HG02973 (cell line): ENCODE measurements at regions not wholly inside any gene's neighbourhood (a gene's known extent, or its start where the extent isn't known, plus 50 kb on each side); places are given as distances from the start of the nearest gene placed in this dataset.
A peak's percentile ranks its signal among the peaks of the same experiment; 100 is the strongest.
"Not testable (repeated sequence)": the region's sequence is repeated elsewhere in the genome, so short reads cannot be mapped to it uniquely, and the experiment has no call there.

Experiments
- ATAC-seq: cut with Tn5 transposase; IDR thresholded peaks from one replicate; pipeline ENCODE4 v1.9.1; 2021; ENCODE audit warnings: moderate library complexity; ENCODE audit not compliant: unreplicated experiment

DNA sequence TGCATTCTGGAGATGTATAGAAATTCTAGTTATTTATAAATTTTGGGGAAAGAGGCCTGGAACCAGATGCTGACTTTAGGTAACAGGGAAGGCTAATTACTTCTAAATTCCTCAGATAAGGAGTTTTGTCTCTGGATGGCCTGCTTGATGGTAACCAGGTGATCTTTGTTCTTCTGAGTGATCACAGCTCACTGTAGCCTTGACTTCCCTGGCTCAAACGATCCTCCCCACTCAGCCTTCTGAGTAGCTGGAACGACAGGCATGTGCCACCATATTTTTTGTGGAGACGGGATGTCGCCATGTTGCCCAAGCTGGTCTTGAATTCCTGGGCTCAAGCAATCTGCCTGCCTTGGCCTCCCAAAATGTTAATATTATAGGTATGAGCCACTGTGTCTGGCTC is 54.4 kb upstream of the MSH6 start:
- ATAC-seq: no peak

DNA sequence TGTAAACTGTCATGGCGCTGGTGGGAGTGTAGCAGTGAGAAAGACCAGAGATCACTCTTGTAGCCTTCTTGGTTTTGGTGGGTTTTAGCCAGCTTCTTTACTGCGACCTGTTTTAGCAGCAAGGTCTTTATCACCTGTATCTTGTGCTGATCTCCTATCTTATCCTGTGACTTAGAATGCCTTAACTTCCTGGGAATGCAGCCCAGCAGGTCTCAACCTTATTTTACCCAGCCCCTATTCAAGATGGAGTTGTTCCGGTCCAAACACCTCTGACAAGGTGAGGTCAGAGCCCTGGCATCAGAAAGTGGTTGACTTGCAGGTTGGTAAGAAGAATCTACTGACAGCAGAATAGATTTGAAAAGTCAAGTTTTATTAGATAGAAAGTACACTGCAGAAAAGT is 55.0 kb upstream of the MSH6 start:
- ATAC-seq: no peak

DNA sequence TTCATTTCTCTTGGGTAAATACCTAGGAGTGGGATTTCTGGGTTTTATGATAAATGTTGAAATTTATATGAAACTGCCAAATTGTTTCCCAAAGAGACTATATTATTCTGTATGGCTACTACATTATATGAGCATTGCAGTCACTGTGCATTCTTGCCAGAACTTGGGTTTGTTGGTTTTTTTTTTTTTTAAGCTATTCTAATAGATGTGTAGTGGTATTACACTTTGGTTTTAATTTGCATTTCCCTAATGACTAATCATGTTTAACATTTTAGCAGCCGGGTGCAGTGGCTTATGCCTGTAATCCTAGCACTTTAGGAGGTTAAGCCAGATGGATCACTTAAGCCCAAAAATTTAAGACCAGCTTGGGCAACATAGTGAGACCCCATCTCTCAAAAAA is 56.0 kb upstream of the MSH6 start:
- not testable (repeated sequence) for ATAC-seq

DNA sequence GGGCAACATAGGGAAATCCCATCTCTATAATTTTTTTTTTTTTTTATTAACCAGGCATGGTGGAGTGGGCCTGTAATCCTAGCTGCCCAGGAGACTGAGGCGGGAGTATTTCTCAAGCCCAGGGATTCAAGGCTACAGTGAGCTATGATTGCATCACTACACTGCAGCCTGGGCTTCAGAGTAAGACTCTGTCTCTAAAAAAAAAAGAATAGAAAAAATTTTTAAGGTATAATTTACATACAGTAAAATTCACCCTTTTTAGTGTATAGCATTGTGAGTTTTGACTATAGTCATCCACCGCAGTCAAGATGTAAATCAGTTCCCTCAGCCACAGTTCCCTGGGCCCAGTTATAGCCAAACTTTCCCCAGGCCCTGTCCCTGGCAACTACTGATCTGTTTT is 57.1 kb upstream of the MSH6 start:
- no peak for ATAC-seq

DNA sequence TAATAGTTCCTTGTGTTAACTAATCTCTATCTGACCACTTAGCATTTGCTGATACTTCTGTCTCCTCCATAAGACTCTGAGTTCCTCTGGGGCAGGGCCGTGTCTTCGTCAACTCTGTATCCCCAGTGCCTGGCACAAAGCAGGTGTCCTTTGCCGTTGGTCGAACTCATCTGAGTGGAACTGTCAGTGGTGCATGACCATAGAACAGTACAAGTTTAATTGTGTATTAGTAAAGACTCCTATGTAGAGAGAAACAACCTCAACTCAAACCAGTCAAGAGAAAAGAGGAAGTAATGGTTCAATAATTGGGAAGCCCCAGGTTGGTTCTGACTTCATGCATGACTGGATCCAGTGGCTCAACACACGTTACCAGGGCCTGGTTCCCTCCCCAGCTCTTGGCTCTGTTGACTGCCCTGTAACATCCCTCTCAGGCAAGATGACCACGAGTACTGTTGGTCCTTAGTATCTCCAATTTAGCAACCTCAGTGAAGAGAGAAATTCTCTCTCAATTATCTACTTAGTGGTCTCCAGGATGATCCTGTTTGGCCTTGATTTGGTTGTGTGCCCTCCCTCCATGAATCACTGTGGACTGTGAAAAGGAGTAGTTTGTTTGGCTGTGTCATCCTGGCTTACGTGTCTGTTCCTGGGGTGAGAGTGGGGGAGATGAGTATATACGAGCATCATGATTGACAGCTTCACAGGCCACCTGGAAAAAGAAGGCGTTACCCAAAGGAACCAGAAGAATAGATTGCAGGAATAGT is 58.5 kb upstream of the MSH6 start:
- peak; percentile 86 for ATAC-seq

DNA sequence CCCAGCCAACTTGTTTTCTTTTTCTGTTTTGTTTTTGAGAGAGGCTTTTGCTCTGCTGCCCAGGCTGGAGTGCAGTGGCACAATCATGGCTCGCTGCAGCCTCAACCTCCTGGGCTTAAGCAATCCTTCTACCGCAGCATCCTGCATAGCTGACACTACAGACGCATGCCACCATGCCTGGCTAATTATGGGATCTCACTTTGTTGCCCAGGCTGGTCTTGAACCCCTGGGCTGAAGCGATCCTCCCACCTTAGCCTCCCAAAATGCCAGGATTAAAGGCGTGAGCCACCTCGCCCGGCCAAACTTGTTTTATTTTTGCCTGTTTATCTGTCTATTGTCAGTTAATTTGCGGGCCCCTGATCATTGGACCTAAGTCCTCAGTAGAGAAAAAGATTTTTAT is 61.6 kb upstream of the MSH6 start:
- ATAC-seq: no peak

DNA sequence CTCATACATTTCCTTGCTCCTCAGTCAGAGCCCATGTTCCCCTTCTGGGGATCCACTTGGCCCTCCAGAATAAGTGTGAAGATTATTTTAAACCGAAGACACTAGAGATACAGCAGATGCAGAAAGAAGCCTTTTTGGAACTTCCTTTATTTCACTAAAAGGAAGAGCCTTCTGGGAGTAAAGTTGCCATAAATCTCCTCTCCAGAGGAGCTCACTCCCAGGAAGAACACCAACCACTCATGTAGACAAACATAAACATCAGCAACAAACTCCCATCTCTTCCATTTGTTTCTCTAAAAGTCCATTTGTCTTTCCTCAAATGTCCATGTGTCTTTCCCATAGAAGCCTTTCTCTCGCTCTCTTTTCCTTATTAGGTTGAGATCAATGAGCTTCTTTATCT is 62.4 kb upstream of the MSH6 start:
- no peak for ATAC-seq

DNA sequence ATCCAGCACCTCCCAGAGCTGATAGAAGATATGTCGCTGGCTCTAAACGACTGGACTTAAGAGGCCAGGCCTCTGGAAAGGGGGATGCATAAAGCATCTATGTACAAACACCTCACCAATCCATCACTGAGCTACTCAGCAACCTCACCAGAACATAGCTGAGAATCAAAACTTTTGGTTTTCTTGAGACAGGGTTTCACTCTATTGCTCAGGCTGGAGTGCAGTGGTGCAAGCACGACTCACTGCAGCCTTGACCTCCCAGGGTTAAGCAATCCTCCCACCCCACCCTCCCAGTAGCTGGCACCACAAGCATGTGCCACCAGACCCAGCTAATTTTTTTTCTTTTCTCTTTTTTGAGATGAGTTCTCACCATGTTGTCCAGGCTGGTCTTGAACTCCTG is 62.9 kb upstream of the MSH6 start:
- ATAC-seq: no peak

DNA sequence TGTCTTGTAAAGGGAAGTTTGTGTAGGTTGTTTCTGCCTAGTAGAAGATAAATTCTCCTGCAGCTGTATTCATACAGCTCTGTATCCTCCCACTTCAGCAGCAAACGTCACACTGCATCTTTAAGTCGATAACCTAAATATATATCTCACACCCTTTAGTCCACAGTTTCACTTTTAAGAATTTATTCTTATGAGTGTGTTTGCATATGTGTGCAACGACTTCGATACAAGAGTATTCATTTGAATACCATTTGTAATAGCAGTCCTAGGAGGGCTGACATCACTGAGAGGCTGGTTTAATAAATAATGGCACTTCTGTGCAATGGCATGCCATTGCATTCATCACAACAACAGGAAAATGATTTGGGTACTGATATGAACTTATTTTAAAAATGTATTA is 63.8 kb upstream of the MSH6 start:
- peak; percentile 68 for ATAC-seq

DNA sequence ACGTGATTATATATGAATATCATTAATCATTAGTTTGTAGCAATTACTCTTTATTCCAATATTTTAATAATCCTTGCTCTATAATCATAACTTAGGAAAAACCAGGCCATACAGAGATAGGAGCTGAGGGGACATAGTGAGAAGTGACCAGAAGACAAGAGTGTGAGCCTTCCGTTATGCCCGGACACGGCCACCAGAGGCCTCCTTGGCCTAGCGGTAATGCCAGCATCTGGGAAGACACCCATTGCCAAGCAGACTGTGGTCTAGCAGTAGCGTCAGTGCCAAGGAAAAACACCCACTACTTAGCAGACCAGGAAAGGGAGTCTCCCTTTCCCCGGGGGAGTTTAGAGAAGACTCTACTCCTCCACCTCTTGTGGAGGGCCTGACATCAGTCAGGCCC is 66.6 kb upstream of the MSH6 start:
- not testable (repeated sequence) for ATAC-seq

DNA sequence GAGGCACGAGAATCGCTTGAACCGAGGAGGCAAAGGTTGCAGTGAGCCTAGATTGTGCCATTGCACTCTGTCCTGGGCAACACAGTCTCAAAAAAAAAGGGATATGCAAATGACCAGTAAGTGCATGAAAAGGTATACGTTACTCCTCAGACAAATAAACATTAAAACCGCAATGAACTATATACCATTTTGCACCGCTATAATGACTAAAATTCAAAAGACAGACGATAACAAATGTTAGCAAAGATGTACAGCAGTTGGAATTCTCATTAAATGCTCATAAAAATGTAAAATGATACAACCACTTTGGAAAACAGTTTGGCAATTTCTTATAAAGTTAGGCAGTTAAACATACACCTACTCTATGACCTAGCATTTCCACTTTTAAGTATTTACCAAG is 67.4 kb upstream of the MSH6 start:
- no peak for ATAC-seq

DNA sequence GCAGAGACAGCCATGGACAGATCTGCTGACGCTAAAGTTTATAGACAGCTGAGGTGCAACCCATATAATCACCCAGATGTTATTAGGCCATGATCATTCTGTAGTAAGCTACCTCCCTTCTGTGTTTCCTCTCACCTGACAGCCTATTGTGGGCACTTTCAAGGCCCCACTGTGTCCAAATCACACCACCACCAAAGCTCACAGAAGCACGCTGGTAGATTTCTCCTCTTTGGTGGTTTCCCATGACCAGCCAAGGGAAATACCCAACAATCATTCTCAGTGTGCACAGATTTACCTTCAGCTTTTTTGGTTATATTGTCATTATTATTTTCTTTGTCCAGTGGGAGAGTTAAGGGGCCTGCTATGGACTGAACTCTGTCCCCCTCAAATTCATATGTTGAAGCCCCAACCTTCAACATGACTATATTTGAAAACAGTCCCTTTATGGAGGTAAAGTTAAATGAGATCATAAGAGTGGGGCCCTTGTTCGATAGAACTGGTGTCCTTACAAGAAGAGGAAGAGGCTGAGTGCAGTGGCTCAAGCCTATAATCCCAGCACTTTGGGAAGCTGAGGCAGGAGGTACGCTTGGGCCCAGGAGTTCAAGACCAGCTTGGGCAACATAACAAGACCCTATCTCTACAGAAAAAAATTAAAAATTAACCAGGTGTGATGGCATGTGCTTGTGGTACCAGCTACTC is 74.0 kb upstream of the MSH6 start:
- peak; percentile 77 for ATAC-seq

DNA sequence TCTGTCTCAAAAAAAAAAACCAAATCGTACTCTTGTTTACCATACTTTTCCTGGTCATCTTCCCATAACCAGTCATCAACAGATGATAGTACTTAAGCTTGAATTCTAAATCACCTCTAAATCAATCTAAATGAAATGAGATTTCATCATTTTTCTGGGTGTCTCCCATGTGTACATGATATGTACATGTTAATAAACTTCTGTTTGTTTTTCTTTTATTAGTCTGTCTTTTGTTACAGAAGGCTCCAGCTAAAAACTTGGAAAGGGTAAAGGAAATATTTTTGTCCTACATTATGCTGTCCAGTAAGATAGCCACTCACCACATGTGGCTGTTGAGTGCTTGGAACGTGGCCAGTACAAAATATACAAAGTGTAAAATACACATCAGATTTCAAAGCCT is 78.7 kb upstream of the MSH6 start:
- ATAC-seq: no peak

DNA sequence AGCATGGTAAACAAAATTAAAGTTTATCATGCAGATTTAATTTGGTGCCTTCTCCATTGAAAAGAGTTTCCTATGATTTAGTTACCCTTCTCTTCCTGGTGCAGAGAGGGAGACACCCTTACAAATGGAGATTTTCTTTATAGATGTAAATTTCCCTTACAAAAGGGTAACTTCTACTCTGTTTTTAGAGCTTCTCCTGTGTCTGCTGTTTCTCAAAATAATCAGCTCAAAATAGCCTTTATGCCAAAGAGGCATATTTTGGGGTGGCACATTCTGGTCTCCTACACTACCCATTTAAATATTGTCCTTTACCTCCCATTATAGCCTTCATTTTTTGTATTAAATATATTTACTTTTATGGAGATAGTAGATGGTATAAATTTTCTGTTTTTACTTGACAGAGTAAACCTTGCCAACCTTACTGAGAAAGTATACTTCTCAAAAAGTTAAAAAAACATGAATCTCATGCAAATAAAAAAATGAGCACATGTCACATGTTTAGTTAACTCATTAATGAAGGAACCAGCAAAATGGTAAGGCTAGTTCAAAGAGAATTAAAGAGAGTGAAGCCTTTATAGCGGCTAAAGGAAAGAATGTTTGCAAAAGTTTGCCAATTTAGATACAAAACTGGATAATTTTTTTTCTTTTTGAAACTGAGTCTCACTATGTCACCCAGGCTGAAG is 83.3 kb upstream of the MSH6 start:
- ATAC-seq: no peak

DNA sequence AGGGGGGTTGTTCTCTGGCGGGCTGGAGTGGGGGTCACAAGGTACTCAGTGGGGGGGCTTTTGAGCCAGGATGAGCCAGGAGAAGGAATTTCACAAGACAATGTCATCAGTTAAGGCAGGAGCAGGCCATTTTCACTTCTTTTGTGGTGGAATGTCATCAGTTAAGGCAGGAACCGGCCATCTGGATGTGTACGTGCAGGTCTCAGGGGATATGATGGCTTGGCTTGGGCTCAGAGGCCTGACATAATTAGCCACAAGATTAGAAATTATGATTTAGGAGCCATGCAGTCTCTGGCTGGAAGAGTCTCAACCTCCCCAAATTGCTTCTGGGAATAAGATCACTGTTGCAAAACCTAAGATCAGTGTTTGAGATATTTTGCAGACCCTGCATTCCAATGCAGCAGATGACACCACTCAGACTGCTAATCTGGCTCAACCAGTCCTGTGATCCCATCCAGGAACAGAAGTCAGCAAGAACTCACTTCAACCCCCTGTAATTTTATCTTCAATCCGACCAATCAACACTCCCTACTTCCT is 84.4 kb upstream of the MSH6 start:
- not testable (repeated sequence) for ATAC-seq

DNA sequence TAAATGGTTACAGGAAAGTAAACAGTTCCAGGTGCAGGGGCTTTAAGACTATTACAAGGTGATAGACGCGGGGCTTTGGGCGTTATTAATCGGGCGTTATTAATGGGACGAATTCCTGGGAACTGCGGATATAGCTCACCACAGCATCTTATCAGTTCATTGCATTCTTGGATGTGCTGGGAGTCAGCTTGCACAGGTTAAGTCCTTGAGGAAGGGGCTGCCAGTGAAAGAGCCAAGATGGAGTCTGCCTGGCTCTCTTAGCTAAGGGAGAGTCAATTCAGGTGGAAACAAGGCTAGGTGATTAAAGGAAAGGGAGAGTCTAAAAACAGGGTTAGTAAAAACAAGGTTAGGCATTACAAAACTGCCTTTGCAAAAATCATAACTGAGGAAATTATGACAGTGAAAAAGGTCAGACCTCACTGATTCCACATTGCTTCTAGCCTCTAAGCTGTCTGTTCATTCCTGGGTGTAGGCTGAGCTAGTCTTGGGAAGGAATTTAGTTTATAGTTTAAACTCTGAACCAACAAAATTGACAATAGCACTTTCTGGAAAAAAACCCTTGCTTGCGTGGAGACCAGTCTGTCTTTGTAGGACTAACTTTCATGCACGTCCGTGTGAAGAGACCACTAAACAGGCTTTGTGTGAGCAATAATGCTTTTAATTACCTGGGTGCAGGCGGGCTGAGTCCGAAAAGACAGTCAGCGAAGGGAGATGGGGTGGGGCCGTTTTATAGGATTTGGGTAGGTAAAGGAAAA is 85.1 kb upstream of the MSH6 start:
- not testable (repeated sequence) for ATAC-seq

DNA sequence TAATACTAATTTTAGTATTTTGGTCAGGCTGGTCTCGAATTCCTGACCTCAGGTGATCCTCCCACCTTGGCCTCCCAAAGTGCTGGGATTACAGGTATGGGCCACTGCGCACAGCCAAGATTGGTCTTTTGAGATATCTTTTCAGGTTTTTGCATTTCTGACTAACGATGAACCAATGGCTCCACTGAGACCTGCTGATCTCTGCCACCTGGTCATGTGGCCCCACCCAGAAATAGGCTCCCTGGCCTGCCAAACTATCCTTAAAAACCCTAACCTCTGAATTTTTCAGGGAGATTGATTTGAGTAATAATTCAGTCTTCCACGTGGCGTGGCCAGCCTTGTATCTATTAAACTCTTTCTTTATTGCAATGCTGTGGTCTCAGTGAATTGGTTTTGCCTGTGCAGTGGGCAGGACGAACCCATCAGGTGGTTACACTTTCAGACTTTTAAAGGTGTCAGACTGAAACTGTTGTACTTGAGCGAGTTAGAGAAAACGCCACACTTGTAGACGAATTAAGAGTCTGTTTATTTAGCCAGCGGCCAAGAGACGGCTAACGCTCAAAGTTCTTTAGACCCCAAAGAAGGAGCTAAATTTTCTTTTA is 85.8 kb upstream of the MSH6 start:
- ATAC-seq: peak; percentile 76

DNA sequence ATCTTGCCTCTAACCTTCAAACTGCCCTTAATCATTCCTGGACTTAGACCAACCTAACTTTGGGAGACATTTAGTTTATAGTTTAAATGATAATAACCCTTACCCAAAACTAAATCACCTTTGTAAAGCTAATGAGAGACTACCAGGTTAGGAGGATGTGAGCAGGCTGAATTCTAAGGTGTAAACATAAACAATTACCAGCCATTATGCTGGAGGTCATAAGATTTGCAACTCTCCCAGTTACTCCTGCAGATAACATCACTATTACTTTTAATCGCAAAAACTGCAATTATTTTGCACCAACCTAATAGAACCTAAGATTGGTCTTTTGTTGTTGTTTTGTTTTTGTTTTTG is 86.5 kb upstream of the MSH6 start:
- no peak for ATAC-seq

DNA sequence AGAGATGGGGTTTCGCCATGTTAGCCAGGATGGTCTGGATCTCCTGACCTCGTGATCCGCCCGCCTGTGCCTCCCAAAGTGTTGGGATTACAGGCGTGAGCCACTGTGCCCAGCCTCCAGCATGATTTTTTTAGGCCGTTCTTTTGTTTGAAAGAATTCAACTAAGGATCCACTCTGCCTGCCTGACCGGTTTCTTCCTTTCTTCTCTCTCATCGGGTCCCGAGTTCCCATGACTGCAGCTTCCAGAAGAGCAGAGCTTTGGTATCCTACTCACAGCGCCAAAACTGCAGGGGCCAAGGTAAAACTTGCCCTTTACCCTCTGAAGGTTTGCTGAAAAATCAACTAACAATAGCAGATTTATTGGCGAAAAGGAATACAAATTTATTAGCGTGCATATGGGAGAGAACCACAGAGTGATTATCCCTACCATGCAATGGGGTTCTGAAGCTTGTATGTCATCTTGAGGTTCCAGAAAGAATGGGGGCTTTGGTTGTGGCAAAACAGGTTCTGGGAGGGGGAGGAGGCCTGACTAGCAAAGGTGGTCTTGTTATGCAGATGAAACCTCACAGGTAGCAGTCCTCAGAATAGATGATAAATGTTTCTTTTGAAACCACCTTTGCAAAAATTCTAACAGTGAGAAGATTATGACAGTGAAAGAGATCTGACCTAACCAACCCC is 87.0 kb upstream of the MSH6 start:
- no peak for ATAC-seq

DNA sequence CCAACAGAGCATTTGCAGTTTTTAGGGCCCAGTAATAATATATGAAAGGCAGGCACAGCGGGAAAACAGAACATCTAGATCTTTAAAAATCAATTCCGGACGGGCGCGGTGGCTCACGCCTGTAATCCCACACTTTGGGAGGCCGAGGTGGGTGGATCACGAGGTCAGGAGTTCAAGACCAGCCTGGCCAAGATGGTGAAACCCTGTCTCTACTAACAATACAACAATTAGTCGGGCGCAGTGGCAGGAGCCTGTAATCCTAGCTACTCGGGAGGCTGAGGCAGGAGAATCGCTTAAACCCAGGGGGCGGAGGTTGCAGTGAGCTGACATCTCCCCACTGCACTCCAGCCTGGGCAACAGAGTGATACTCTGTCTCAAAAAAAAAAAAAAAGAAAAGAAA is 88.5 kb upstream of the MSH6 start:
- not testable (repeated sequence) for ATAC-seq
